AG04450 (cell line): ENCODE measurements at regions not wholly inside any gene's neighbourhood (a gene's known extent, or its start where the extent isn't known, plus 50 kb on each side); places are given as distances from the start of the nearest gene placed in this dataset.

ENCODE experiments used
- CTCF ChIA-PET: fragments of 300-600, 350-600 bp; formaldehyde crosslinking; extraction: SDS; loops from one replicate; lab custom pipeline; 2022; ENCODE audit warnings: antibody characterized with exemption, inconsistent platforms; lab: Charles Lee
- POLR2A ChIA-PET: fragments of 350-600 bp; formaldehyde crosslinking; extraction: SDS; loops from one replicate; lab custom pipeline; 2021; ENCODE audit warnings: antibody characterized with exemption, inconsistent platforms; lab: Yijun Ruan, JAX
- DNase-seq: peaks from one replicate; pipeline ENCODE4 v3.0.0-alpha.2; 2011; ENCODE audit warnings: low read depth, low spot score
- H3K27ac ChIP-seq: one replicate; pipeline ENCODE4 v1.5.1; 2012; ENCODE audit warnings: low read depth, low read length, control low read depth
- H3K27me3 ChIP-seq: one replicate; pipeline ENCODE4 v1.6.0; 2012; ENCODE audit warnings: low read length; ENCODE audit not compliant: control insufficient read depth, insufficient read depth
- H3K4me3 ChIP-seq: 2 replicates; pipeline ENCODE4 v1.5.1; 2011; ENCODE audit warnings: mild to moderate bottlenecking, low read depth, low read length, control low read depth
- H3K9me3 ChIP-seq: 2 replicates; pipeline ENCODE4 v1.5.1; 2012; ENCODE audit warnings: low read length; ENCODE audit not compliant: control insufficient read depth, insufficient read depth
- CTCF ChIP-seq: IDR thresholded peaks from 2 replicates; pipeline ENCODE4 v1.5.1; 2011; ENCODE audit warnings: low read depth, low read length, control low read depth, inconsistent platforms

GRCh38 chr20:47448429-47448828 lies 53.3 kb upstream of the NCOA3 start:
- POLR2A ChIA-PET = no interaction called here
- no peak overlapping the region for H3K4me3 ChIP-seq
- peaks cover 4% of the 10 kb centered on the region for H3K9me3 ChIP-seq
- DNase-seq = no peak
- H3K27me3 ChIP-seq = no peaks in the 10 kb centered on the region
- CTCF ChIA-PET = no interaction called here
- no peak for TF ChIP-seq CTCF
- H3K27ac ChIP-seq = no peak overlapping the region

GRCh38 chr20:47451602-47451904 lies 50.1 kb upstream of the NCOA3 start:
- POLR2A ChIA-PET = no interaction called here
- CTCF ChIA-PET = interaction anchor here (0.6 kb wide), 1 partner anchor 13 kb away, joined by 3 read pairs; no protein-coding TSS in a partner anchor
- no peak overlapping the region for H3K27ac ChIP-seq

More at GRCh38 chr20:47451602-47451904, 50.1 kb upstream of the NCOA3 start:
- Histone ChIP-seq H3K27me3 (no peaks in the 10 kb centered on the region), H3K9me3 (peaks cover 18% of the 10 kb centered on the region), H3K4me3 (no peak overlapping the region)
- no peak for DNase-seq
- no peak for TF ChIP-seq CTCF
